ENCODE measurements at regions not wholly inside any gene's neighbourhood (a gene's known extent, or its start where the extent isn't known, plus 50 kb on each side); places are given as distances from the start of the nearest gene placed in this dataset.
"Not testable (repeated sequence)": the region's sequence is repeated elsewhere in the genome, so short reads cannot be mapped to it uniquely, and the experiment has no call there.

DNA sequence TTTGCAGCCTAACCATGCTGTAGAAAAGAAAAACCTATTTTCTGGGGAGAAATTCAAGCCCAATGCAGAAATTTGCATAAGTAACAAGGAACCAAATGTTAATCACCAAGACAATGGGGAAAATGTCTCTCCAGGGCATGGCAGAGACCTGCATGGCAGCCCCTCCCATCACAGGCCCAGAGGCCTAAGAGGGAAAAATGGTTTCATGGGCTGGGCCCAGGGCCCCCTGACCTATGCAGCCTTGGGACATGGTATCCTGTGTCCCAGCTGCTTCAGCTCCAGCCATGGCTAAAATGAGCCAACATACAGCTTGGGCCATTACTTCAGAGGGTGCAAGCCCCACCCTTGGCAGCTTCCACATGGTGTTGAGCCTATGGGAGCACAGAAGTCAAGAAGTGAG, 266.9 kb downstream of the AGTPBP1 start:
- TF ChIP-seq, protein P1, sequence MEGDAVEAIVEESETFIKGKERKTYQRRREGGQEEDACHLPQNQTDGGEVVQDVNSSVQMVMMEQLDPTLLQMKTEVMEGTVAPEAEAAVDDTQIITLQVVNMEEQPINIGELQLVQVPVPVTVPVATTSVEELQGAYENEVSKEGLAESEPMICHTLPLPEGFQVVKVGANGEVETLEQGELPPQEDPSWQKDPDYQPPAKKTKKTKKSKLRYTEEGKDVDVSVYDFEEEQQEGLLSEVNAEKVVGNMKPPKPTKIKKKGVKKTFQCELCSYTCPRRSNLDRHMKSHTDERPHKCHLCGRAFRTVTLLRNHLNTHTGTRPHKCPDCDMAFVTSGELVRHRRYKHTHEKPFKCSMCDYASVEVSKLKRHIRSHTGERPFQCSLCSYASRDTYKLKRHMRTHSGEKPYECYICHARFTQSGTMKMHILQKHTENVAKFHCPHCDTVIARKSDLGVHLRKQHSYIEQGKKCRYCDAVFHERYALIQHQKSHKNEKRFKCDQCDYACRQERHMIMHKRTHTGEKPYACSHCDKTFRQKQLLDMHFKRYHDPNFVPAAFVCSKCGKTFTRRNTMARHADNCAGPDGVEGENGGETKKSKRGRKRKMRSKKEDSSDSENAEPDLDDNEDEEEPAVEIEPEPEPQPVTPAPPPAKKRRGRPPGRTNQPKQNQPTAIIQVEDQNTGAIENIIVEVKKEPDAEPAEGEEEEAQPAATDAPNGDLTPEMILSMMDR (conservative IDR thresholded peaks at IDR 0.05; ENCODE audit: low read depth, low read length) = not testable (repeated sequence)
- TF ChIP-seq EZH2 (IDR thresholded peaks at IDR 0.05; ENCODE audit: low read length, unreplicated experiment) = not testable (repeated sequence)

Data from PC-3 (cell line).